Renal pelvis (tissue), 1 donor: ENCODE measurements at regions not wholly inside any gene's neighbourhood (a gene's known extent, or its start where the extent isn't known, plus 50 kb on each side); places are given as distances from the start of the nearest gene placed in this dataset.

Experiments
- DNase-seq: peaks from one replicate; pipeline ENCODE4 v3.0.0-alpha.2; 2013

DNA sequence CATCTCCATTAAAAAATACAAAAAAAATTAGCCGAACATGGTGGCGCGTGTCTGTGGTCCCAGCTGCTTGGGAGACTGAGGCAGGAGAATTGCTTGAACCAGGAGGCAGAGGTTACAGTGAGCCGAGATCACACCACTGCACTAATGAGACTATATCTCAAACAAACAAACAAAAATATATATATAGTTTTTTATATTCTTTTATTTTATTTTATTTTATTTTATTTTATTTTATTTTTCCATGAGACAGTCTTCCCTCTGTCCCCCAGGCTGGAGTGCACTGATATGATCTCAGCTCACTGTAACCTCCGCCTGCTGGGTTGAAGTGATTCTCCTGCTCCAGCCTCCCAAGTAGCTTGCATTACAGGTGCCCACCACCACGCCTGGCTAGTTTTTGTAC lies 79.5 kb downstream of the IRF2BPL start:
- no peak for DNase-seq

DNA sequence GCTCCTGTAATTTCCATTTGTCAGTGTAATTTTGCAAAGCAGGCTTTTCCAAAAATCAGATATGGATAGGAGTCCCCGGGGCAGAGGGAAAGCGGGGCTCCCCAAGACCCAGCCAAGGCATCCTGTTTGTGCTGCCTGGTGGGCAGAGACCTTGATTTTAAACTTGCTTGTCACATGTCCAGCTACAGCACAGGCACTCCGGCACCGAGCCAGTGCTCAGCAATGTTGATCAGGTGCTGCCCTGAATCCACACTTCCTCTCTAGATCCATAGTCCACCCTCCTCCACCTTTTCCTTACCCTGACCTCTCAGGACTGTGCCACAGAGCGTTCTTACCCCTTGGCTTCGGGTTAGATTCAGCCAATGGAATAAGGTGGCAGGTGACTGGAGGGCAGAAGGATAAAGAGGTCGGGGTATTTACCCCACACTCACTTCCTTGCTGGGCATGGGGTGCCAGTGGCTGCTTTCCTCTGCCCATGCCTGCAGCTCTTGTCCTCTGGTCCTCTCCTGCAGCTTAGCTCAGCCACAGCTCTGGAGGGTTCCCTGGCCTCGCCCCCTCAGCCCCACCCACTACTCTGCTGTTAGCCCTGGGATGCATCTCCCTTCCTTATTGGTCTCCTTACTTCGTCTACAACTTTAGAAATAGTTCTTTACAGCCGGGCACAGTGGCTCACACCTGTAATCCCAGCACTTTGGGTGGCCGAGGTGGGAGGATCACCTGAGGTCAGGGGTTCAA lies 80.1 kb downstream of the IRF2BPL start:
- DNase-seq: no peak

DNA sequence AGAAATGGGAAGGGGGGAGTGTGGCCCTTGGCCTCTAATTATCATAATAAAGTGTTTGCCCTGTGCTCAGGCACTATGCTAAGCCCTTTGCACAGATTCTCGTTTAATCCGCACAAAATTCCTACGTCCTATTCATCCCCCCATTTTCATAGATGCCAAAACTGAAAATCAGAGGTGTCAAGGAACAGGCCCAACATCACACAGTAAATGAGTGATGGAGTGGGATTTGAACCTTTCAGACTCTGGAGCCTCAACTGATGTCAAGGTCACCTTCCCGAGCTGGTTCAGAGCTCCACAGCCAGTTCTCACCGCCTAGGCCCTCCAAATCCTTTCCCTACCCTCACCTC lies 80.7 kb downstream of the IRF2BPL start:
- no peak for DNase-seq

DNA sequence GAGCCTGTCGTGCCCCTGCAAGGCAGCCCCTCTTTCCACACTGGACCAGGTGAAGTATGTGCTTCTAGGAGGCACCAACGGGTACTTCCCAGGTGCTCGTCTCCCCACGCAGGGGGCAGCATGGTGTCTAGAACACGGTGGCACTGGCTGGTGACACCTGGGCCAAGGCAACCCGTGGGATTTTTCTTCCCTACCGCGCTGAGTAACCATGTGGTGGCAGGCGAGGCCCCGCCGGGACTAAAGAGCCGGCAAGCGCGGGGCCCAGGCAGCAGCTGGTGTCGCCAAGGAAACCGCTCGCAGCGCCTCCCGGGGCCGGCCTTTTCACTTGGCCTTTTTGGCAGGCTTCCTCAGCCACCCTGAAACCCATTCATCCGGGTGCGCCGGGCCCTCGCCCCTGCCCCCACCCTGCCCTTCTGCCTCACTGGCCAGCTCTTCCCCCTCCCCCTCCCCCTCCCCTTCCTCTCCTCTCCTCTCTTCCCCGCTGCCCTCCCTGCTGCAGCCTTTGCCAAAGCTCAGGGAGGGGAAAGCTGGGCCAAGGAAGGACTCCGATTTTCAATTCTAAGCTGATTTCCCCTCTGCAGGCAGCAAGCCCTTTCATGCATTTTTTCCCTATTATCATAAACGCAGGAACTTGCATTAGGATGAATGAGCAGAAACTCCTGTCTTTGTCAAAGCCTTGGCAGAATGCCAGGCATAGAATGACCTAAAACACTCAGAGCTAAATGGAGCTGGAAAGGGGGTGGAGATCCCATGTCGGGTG lies 81.2 kb downstream of the IRF2BPL start:
- DNase-seq: peak; percentile 94

DNA sequence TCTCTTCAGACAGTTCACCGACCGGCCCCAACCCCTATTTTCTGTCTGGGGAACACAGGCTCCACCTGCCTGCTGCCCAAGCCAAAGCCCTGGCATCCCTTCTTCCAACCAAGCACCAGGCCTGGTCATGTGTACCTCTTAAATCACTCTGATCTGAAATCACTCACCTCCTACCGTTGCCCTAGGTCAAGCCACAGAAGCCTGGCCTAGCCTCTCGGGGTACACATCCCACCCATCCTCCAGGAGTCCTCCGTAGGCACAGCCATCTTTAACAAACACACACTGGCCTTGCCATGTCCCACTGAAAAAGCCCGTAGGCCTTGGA lies 81.8 kb downstream of the IRF2BPL start:
- no peak for DNase-seq

DNA sequence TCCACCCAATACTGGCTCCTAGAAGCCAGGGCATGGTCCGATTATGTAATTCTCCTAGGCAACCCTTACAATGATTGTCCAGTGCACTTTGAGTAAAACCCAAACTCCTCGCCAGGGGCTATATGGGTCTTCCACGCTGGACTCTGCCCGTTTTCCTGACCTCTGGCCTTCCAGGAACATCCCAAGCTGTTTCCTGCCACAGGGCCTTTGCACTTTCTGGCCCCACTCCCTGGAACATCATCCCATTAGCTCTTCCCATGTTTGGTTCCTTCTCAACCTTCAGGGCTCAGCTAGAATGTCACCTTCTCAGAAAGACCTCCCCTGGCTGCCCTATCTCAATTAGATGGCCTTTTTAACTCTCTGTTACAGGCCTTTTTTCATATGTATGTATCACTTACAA lies 85.4 kb downstream of the IRF2BPL start:
- no peak for DNase-seq

DNA sequence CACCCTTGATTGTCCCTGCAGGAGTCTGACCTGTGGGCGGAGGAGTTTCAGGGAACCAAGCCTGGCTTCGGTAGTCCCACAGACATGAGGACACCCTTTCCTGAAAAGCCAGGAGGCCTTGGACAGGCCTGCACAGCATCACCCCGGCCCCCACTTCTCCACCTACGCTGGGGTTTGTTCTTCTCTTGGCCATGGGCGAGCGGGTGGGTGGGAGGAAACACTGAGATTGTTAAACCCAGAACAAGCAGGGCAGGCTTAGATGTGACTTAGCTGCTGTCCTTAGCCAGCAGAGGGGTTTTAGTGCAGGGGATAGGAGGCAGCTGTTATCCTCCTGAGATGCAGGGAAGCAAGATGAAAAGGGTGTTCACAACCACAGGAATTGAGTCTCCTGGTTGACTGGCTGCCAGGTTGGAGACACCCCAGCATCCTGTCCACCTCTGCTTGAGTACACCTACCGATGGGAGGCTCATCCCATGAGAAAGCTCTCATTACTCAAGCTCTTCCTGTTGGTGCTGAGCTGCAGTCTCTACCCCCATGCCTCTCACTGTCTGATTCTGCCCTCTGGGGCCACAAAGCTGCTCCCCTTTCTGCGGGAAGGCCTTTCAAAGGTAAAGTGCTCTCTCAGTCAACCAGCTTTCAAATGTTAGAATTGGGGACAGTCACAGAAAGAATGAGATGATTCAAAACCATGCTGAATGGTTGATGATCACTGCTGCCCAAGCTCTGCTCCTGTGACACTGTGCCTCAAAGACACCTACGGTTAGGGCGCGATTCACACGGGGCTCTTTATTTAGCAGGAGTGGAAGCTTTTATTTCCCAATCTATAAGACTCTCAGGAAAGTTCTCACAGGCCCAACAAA lies 86.3 kb downstream of the IRF2BPL start:
- no peak for DNase-seq

DNA sequence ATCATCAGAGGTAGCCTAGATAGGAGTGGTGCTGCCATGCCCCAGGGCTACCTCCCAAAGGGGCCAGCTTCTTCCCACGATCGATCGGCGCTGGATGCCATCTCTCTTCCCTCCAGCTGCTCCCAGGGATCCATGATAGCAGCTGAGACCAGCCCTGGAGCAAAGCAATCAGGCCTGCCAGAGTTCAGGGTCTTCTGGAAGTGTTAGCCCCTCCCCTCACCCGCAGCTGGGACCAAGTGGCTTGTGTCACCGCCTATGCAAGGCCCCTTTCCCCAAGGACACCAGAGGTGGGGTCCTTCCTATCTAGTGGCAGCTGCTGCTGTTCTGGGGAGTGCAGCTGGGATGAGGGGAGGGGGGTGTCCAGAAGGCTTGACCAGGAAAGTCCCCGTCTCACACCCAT lies 87.0 kb downstream of the IRF2BPL start:
- no peak for DNase-seq

DNA sequence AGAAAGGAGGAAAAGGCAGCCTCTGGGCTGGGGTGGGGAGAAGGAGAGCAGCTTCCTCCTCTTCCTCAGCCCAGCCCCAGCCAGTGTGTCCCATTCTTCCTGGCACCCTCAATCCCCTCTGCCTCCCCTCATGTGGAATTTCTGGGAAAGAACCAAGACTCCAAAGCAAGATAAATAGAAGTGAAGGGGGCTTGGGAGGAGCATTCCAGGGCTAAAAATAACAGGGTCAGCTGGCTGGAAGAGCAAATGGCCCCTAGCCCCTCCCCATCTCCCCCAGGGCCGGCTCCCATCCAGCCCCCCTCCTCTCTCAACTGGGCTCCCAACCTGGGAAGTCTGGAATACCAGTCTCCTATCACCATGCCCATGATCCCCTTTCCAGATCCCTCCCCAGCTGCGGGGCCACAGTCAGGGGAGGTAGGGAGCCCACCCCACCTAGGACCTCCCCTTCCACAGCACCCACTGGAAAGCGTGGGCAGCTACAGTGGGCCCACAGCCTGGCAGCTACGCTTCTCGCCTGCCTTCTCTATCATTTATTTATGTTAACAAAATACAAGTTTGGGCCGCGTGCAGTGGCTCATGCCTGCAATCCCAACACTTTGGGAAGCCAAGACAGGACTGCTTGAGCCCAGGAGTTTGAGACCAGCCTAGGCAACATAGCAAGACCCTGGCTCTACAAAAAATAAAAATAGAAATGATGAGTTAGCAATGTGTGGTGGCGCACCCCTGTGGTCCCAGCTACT lies 88.3 kb downstream of the IRF2BPL start:
- DNase-seq: peak; percentile 69

DNA sequence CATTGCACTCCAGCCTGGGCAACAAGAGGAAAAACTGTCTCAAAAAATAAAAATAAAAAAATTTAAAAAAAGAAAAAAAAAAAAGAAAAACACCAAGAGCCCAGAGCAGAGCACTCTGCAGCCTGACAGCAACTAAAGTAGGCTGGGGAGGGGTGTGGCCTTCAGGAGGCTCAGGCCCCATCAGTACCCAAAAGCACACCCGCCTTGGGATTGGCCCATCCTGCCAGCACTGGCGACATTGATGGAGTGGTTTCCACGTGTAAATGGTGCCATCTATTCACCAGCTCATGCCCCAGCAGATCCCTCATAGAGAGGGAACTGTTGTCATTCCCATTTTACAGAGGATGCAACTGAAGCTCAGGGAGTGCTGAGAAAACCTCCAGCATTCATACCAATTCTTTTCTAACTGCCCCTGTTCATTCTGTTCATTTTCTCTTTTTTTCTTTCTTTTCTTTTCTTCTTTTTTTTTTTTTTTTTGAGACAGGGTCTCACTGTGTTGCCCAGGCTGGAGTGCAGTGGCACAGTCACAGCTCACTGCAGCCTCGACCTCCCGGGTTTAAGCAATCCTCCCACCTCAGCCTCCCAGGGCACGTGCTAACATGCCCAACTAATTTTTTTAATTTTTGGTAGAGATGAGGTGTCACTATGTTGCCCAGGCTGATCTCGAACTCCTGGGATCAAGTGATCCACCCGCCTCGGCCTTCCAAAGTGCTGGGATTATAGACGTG lies 89.3 kb downstream of the IRF2BPL start:
- no peak for DNase-seq

DNA sequence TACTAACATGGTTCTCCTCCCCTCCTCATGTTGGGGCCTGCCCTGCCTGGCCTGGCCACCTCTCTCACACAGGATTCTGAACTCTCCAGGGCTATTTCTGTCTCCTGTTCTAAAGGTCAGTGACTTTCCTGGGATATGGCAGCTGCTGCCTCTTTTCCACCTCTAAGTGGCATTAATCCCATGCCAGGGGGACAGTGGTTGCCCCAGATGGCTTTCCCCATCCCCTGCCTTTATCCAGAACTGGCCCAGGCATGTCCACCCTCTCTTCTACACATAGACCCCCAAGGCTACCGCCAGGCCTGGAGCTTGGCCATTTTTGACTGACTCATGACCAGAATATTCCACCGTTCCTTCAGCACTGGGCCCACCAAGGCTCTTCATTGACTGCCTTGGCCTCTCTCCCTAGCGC lies 90.4 kb downstream of the IRF2BPL start:
- DNase-seq: no peak

DNA sequence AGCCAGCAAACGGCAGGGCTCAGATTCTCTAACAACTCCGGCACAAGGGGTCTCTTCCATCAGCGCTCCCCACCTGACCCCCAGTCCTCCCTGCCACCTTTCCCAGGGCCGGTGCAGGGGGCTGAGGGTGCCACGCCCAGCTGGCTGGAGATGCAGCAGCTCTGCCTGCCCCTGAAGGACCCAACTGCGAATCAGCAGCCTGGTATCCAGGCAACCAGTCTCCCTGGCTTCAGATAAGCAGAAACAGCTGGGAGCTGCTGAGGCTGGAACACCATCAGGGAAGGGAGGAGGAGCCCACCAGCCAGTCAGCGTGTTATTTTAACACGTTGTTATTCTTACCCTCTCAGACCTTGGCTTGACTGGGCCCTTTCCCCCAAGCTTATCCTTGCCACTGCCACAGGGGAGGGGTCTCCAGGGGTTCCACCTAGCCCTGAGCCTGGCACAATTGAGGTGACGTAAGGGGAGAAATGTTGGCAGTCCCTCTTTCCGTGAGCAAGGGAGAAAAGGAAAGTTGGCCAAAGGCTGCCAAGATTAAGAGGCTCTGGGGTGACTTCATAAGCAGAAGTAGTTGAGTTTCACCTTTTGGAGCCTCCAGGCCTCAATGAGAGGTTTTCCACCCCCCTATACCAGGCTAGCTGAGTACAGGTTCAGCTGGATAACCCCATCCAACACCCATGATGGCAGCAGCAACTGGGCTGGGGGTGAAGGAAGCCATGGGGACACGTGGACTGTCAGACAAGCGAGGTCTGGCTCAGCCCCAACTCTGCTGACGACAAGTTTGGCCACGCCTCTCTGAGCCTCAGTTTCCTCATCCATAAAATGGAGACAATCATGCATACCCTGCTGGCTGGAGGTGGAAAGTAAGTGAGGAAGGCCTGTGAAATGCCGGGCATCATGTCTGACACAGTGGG lies 91.1 kb downstream of the IRF2BPL start:
- peak; percentile 83 for DNase-seq

DNA sequence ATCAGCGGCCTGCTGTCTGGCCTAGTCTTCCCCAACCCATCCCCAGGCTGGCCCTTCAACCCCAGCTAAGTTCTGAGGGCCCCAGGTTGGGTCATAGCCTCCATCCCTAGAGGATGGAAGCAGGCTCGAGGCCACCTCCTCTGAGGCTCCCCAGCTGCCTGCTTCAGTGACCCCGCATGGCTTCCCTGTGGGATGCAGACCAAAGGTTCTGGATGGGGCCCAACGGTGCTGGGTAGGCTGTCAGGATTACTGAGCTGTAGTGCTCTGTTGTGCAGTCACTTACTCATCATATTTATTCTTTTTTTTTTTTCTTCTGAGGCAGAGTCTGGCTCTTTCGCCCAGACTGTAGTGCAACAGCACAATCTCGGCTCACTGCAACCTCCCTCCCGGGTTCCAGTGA lies 92.0 kb downstream of the IRF2BPL start:
- no peak for DNase-seq

DNA sequence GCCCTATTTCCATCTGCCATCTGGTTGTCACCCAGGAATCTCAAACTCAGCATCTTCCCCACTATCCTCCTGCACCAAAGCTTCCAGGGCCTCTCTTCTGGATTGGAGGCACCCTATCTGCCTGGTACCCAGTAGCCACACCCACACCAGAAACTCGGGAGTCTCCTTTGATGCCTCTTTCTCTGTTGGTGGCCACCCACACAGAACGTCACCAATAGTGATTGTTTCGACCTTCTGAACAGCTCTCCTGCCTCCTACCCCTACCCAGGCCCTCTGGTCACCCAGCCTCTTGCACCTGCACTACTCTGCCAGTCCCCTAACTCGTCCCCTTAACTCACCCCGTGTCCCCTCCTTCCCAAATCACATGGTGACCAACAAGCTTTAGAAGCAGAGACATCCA lies 95.0 kb downstream of the IRF2BPL start:
- no peak for DNase-seq

DNA sequence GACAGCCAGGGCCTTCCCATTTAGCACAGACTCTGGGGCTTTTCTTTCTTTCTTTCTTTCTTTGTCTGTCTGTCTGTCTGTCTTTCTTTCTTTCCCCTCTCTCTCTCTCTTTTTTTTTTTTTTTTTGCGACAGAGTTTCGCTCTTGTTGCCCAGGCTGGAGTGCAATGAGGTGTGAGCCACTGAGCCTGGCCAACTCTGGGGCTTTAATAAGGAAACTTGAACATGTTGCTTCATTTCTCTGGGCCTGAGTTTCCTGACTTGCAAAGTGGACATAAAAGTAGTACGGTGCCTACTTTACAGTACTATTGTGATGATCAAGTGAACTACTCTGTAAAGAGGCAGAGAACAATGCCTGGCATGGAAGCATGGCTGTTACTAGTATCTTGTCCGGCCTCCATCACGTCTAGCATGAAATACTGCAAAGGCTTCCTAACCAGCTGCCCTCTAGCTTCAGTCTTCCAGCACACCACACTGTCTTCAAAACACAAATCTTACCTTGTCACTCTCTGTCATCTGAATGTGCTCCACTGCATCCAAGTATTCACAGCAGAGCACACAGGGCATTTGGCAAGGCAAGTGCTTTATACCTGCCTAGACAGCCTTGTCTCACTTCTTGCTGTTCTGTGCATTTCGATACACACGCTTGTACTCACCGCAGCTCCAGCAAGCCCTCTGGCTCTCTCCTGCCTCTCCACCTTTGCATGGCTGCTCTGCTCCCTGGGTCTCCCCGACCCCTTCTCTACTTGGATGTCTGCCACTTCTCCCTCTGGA lies 96.7 kb downstream of the IRF2BPL start:
- DNase-seq: no peak

DNA sequence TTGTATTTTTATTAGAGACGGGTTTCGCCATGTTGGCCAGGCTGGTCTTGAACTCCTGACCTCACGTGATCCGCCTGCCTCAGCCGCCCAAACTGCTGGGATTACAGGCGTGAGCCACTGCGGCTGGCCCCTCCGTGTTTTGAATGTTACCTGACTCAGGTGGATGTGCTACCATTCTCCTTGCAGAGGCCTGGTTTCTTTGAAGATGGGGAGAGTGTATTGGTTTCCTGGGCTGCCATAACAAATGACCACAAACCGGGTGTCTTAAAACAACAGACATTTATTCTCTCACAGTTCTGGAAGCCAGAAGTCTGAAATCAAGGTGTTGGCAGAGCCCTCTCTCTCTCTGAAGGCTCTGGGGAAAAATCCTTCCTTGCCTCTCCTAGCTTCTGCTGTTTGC lies 98.0 kb downstream of the IRF2BPL start:
- no peak for DNase-seq

DNA sequence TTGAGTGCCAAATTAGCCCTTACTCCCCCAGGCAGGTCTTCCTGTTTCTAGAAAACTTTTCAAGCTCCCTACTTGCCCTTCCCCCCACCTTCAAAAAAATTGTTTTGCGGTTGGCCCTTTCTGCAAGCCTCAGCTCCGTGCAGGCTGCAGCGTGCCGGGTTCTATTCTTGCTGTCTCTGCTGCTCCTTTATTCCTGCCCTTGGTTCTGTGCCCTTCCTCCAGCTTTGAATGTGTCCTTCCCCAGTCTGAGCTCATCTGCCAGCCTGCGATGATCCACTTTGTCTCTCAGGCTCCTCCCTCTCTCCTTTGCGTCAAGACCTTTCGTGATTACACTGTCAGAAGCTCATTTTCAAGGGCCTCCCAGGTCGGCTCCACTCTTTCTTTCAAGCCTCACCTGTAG lies 98.6 kb downstream of the IRF2BPL start:
- no peak for DNase-seq

DNA sequence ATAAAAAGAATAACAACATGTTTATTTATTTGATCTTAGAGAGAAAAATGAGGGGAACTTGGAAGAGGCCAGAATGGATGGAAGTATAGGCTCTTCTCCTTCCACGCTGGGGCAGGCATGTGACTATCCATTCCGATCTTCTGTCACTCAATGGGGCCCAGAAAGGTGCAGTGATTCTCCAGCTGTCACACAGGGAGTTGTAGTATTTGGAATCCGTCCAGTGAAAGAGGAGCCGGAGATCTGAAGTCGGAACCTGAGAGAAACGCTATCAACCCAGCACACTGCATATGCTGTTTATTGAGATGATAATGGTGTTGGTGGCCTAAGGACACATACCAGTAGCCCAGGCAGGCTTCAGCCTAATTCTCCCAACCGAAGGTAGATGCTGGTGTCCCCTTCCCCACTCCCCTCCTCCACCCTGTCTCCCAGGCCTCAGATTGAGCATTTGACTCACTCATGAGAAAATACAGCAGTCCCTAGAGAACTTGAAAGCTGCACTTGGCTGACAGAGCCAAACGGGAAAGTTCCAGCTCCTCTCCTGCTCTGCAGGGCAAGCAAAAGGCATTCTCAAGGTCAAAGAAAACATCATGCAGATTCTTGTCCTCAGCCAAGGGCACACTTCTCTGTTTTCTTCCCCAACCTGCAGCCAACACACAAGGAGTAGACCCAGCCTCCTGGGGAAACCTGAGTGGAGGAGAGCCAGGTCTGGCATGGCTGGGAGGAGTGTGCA lies 100.4 kb downstream of the IRF2BPL start:
- DNase-seq: no peak
